ENCODE measurements at regions not wholly inside any gene's neighbourhood (a gene's known extent, or its start where the extent isn't known, plus 50 kb on each side); places are given as distances from the start of the nearest gene placed in this dataset.

DNA sequence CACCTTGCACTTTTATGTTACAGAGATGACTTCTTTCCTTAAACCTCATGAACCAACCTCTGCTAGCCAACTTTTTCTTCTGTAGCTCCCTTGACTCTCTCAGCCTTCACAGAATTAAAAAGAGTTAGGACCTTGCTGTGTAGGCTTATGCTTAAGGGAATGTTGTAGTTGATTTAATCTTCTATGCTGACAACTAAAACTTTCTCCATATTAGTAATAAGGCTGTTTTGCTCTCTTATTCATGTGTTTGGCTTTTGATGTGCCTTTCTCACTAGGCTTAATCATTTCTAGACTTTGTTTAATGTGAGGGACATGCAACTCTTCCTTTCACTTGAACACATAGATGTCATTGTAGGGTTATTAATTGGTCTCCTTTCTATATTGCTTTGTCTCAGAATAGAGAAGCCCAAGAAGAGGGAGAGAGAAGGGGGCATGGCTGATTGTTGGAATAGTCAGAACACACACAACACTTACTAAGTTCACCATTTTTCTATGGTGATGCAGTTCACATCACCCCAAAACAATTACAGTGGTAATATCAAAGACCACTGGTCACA, 509.5 kb downstream of the UQCRFS1 start:
- TF ChIP-seq CTCF (IDR thresholded peaks at IDR 0.05): no peak

DNA sequence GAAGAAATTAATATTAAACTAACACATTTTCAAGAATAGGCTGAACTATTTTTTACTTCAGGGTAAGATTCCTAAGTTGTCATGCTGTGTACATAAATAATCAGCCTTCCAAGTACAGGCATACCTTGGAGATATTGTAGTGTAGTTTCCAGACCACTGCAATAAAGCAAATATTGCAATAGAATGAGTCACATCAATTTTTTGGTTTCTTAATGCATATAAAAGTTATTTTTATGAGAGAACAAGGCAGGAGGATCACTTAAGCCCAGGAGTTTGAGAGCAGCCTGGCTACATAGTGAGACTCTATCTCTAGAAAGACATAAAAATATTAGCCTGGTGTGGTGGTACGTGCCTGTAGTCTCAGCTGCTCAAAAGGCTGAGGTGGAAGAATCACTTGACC, 511.5 kb downstream of the UQCRFS1 start:
- TF ChIP-seq CTCF (IDR thresholded peaks at IDR 0.05): no peak

DNA sequence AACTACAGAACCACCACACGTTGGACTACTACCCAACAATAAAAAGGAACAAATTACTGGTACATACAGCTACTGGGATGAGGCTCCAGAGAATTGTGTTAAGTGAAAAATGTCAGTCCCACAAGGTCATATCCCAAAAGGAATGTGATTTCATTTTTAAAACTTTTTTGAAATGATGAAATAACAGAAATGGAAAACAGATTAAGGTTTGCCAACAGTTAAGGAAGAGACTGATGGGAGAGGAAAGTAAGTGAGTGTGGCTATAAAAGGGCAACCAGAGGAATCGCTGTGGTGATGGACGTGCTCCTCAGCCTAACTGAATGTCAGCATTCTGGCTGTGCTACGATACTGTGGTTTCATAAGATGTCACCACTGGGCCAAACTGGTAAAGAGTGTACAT, 512.8 kb downstream of the UQCRFS1 start:
- TF ChIP-seq CTCF (IDR thresholded peaks at IDR 0.05): no peak

DNA sequence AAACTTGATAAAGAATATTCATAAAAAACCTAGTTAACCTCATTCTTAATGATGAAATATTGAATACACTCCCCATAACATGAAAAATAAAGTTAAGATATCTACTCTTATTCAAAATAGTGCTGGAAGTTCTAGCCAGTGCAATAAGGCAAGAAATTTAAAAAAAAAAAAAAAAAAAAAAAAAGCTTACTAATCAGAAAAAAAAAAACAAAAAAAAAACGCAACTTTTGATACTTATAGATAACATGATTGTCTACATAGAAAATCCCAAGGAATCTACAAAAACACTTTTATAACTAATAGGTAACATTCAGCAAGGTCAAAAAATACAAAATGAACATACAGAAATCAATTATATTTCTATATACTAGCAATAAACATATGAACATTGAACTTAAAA, 515.6 kb downstream of the UQCRFS1 start:
- TF ChIP-seq CTCF (IDR thresholded peaks at IDR 0.05): no peak

DNA sequence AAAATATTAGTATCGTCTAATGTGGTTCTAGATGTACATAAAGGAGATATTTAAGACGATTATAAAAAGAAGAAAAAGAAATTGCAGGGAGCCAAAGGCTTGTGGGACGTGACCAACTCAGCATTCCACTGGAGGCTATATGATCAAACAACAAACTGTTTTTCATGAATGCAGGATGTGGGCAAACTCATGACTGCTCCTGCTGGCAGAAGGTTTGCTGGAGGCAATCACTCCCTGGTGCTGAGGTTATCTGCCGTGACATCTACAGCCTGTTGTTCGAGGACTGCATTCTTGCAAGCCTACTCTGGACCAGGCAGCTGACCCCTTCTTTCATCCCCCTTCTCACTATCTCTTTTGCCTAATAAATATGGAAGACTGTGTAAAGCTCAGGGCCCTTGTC, 518.1 kb downstream of the UQCRFS1 start:
- TF ChIP-seq CTCF (IDR thresholded peaks at IDR 0.05): no peak

GRCh38 chr19:28691683-28692082, 521.3 kb downstream of the UQCRFS1 start:
- no peak for TF ChIP-seq CTCF (IDR thresholded peaks at IDR 0.05)

- TF ChIP-seq CTCF (IDR thresholded peaks at IDR 0.05): no peak
These were observed 525.7 kb downstream of the UQCRFS1 start for GRCh38 chr19:28687296-28687695.

- no peak for TF ChIP-seq CTCF (IDR thresholded peaks at IDR 0.05)
These were observed 526.2 kb downstream of the UQCRFS1 start for GRCh38 chr19:28686756-28687155.

Measured in LNCAP (cell line).